OCI-LY1 (cell line): ENCODE measurements at regions not wholly inside any gene's neighbourhood (a gene's known extent, or its start where the extent isn't known, plus 50 kb on each side); places are given as distances from the start of the nearest gene placed in this dataset.

ENCODE experiments used
- H2AFZ ChIP-seq: fragments of 200-600 bp; sonication (generic), shearing (Covaris generic); 2 replicates; pipeline ENCODE4 v1.6.0; 2014; ENCODE audit warnings: antibody characterized with exemption, mild to moderate bottlenecking, low read length
- H3F3A ChIP-seq: fragments of 200-600 bp; sonication (generic), shearing (Covaris generic); 2 replicates; pipeline ENCODE4 v1.6.0; 2014; ENCODE audit warnings: mild to moderate bottlenecking, antibody characterized with exemption, low read length, moderate library complexity; ENCODE audit not compliant: insufficient read depth
- H3K27ac ChIP-seq: fragments of 200-600 bp; sonication (generic); 2 replicates; pipeline ENCODE4 v1.5.1; 2014; ENCODE audit warnings: low read length, mixed run types, mild to moderate bottlenecking, low read depth; ENCODE audit not compliant: poor library complexity, severe bottlenecking
- H3K27me3 ChIP-seq: fragments of 200-600 bp; sonication (generic); 2 replicates; pipeline ENCODE4 v1.6.0; 2014; ENCODE audit warnings: antibody characterized with exemption, mild to moderate bottlenecking, low read length, moderate library complexity; ENCODE audit not compliant: insufficient read depth
- H3K36me3 ChIP-seq: fragments of 200-600 bp; sonication (generic); 2 replicates; pipeline ENCODE4 v1.6.1; 2014; ENCODE audit warnings: mild to moderate bottlenecking, antibody characterized with exemption, low read length, moderate library complexity, mixed read lengths; ENCODE audit not compliant: insufficient read depth
- H3K4me1 ChIP-seq: fragments of 200-600 bp; sonication (generic); 2 replicates; pipeline ENCODE4 v1.5.1; 2014; ENCODE audit warnings: mild to moderate bottlenecking, low read length, moderate library complexity; ENCODE audit not compliant: insufficient read depth, severe bottlenecking
- H3K4me2 ChIP-seq: fragments of 200-600 bp; sonication (generic), shearing (Covaris generic); 2 replicates; pipeline ENCODE4 v1.6.1; 2014; ENCODE audit warnings: low read length
- H3K4me3 ChIP-seq: fragments of 200-600 bp; sonication (generic); 2 replicates; pipeline ENCODE4 v1.5.1; 2014; ENCODE audit warnings: low read length, low read depth, mild to moderate bottlenecking, mixed read lengths; ENCODE audit not compliant: poor library complexity, severe bottlenecking
- H3K79me2 ChIP-seq: fragments of 200-600 bp; shearing (Covaris generic); 2 replicates; pipeline ENCODE4 v1.6.1; 2016; ENCODE audit warnings: mixed run types, low read length, mixed read lengths; ENCODE audit not compliant: insufficient read depth
- H3K9ac ChIP-seq: fragments of 200-600 bp; sonication (generic), shearing (Covaris generic); 2 replicates; pipeline ENCODE4 v1.6.1; 2014; ENCODE audit warnings: mild to moderate bottlenecking, low read length, mixed read lengths
- H3K9me2 ChIP-seq: fragments of 200-600 bp; sonication (generic), shearing (Covaris generic); 2 replicates; pipeline ENCODE4 v1.6.1; 2014; ENCODE audit warnings: low read depth, mild to moderate bottlenecking, low read length, mixed read lengths
- H3K9me3 ChIP-seq: fragments of 200-600 bp; shearing (Covaris generic); 2 replicates; pipeline ENCODE4 v1.6.1; 2014; ENCODE audit warnings: low read length, mixed read lengths
- H4K20me1 ChIP-seq: fragments of 200-600 bp; sonication (generic), shearing (Covaris generic); 2 replicates; pipeline ENCODE4 v1.6.0; 2016; ENCODE audit warnings: mild to moderate bottlenecking, low read length; ENCODE audit not compliant: insufficient read depth
- CTCF ChIP-seq: fragments of 200-600 bp; sonication (generic), shearing (Covaris generic); IDR thresholded peaks from 2 replicates; pipeline ENCODE4 v1.5.1; 2017; ENCODE audit warnings: mild to moderate bottlenecking, antibody characterized with exemption, low read length, moderate library complexity, mixed read lengths
- EZH2 ChIP-seq: fragments of 200-600 bp; sonication (generic), shearing (Covaris generic); IDR thresholded peaks from 2 replicates; pipeline ENCODE4 v1.8.0; 2017; ENCODE audit warnings: borderline replicate concordance, mixed run types, mild to moderate bottlenecking, antibody characterized with exemption, low read length, moderate library complexity, mixed read lengths

DNA sequence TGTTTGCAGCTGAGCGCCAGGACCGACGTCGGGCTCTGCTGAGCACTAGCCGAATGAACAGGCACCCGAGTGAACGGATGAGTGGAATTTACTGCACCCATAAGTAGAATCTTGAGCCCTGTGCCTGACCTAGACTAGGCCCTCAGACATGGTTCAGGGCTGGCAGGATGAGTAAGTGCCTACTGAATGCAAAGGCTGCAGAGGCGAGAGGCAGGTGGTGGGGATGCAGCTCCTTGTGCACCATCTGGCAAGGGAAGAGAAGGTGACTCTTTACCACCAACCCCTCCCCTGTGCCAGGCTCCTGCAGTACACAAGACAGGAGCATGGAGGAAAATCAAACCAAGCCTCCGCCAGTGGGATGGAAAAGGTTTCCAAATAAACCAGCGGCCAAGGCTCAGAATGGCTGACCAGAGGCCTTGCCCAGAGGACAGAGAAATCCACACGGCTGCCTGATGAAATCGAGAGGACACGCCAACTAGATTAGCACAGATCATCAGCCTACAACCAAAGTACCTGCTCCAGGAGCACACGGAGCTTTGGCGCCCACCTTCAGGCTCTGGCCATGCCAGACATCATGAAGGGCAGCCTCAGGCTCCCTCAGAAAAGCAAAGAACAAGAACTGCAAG lies 141.7 kb upstream of the IQSEC1 start:
- H3K27ac ChIP-seq, result no peak overlapping the region
- H3K9ac ChIP-seq, result no peak overlapping the region
- no peaks in the 10 kb centered on the region for H3F3A ChIP-seq
- H3K27me3 ChIP-seq, result peaks cover 4% of the 10 kb centered on the region; the same call in 1 of the 2 replicates
- no peaks in the 10 kb centered on the region for H4K20me1 ChIP-seq
- no peaks in the 10 kb centered on the region for H3K79me2 ChIP-seq
- H2AFZ ChIP-seq, result no peak overlapping the region
- H3K4me3 ChIP-seq, result no peak overlapping the region
- TF ChIP-seq CTCF, result no peak
- no peak for TF ChIP-seq EZH2
- H3K4me1 ChIP-seq, result no peaks in the 10 kb centered on the region
- no peaks in the 10 kb centered on the region for H3K36me3 ChIP-seq
- H3K4me2 ChIP-seq, result no peak overlapping the region
- H3K9me2 ChIP-seq, result no peaks in the 10 kb centered on the region
- H3K9me3 ChIP-seq, result no peaks in the 10 kb centered on the region

GRCh38 chr3:13213911-13214846 lies 140.9 kb upstream of the IQSEC1 start:
- peaks cover 4% of the 10 kb centered on the region; the same call in 1 of the 2 replicates for H3K27me3 ChIP-seq
- no peaks in the 10 kb centered on the region for H3K36me3 ChIP-seq
- H3K9me2 ChIP-seq, result no peaks in the 10 kb centered on the region
- H3K9me3 ChIP-seq, result no peaks in the 10 kb centered on the region
- H3K4me2 ChIP-seq, result no peak overlapping the region
- H3K4me1 ChIP-seq, result no peaks in the 10 kb centered on the region
- no peak overlapping the region for H3K4me3 ChIP-seq
- no peak overlapping the region for H2AFZ ChIP-seq
- TF ChIP-seq CTCF (no peak), EZH2 (no peak)
- H4K20me1 ChIP-seq, result no peaks in the 10 kb centered on the region
- no peak overlapping the region for H3K27ac ChIP-seq
- no peak overlapping the region for H3K9ac ChIP-seq
- no peaks in the 10 kb centered on the region for H3F3A ChIP-seq
- no peaks in the 10 kb centered on the region for H3K79me2 ChIP-seq

DNA sequence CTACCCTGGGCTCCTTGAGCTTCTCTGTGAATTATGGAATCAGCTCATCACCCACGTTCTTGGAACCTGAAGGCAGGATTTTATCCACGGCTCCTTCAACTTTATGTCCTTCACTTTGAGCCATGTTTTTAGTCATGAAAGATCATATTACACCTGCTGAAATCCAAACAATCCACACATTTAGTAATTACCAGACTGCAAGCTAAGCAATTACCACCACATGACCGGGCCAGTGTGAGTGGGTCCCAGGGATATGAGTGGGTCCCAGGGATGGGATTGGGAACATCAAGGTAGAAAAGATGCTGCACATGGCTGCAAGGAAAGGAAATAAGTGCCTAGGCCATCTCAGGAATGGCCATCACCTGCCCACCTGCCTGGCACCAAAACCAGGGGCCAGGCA lies 140.3 kb upstream of the IQSEC1 start:
- H3K4me3 ChIP-seq, result no peak overlapping the region
- H3K27ac ChIP-seq, result no peak overlapping the region
- H4K20me1 ChIP-seq, result no peaks in the 10 kb centered on the region
- no peaks in the 10 kb centered on the region for H3K4me1 ChIP-seq
- H3F3A ChIP-seq, result no peaks in the 10 kb centered on the region
- no peaks in the 10 kb centered on the region for H3K79me2 ChIP-seq
- H3K9me3 ChIP-seq, result no peaks in the 10 kb centered on the region
- no peak overlapping the region for H2AFZ ChIP-seq
- H3K9me2 ChIP-seq, result no peaks in the 10 kb centered on the region
- no peak overlapping the region for H3K9ac ChIP-seq
- no peaks in the 10 kb centered on the region for H3K36me3 ChIP-seq
- peaks cover 4% of the 10 kb centered on the region; the same call in 1 of the 2 replicates for H3K27me3 ChIP-seq
- no peak overlapping the region for H3K4me2 ChIP-seq
- TF ChIP-seq EZH2, result no peak
- no peak for TF ChIP-seq CTCF
